HG02885 (cell line): ENCODE measurements at regions not wholly inside any gene's neighbourhood (a gene's known extent, or its start where the extent isn't known, plus 50 kb on each side); places are given as distances from the start of the nearest gene placed in this dataset.
"Not testable (repeated sequence)": the region's sequence is repeated elsewhere in the genome, so short reads cannot be mapped to it uniquely, and the experiment has no call there.

Source experiments
- ATAC-seq: cut with Tn5 transposase; IDR thresholded peaks from one replicate; pipeline ENCODE4 v1.9.1; 2021; ENCODE audit warnings: mild to moderate bottlenecking; ENCODE audit not compliant: unreplicated experiment, poor library complexity

GRCh38 chrX:143935601-143936000 lies 51.7 kb downstream of the UBE2NL start:
- no peak for ATAC-seq

GRCh38 chrX:143940119-143940518 lies 56.2 kb downstream of the UBE2NL start:
- no peak for ATAC-seq

GRCh38 chrX:143945171-143945570 lies 61.3 kb downstream of the UBE2NL start:
- ATAC-seq, result no peak

GRCh38 chrX:143964549-143964948 lies 80.7 kb downstream of the UBE2NL start:
- no peak for ATAC-seq

GRCh38 chrX:143988356-143988755 lies 104.5 kb downstream of the UBE2NL start:
- ATAC-seq, result no peak

GRCh38 chrX:143994206-143994605 lies 110.3 kb downstream of the UBE2NL start:
- ATAC-seq, result no peak

GRCh38 chrX:143998261-143998660 lies 114.4 kb downstream of the UBE2NL start:
- no peak for ATAC-seq

GRCh38 chrX:144006811-144007210 lies 122.9 kb downstream of the UBE2NL start:
- no peak for ATAC-seq

GRCh38 chrX:144040793-144041192 lies 156.9 kb downstream of the UBE2NL start:
- no peak for ATAC-seq

- no peak for ATAC-seq
These were observed 158.4 kb downstream of the UBE2NL start for GRCh38 chrX:144042271-144042670.

GRCh38 chrX:144075432-144075831 lies 191.6 kb downstream of the UBE2NL start:
- ATAC-seq, result no peak

- not testable (repeated sequence) for ATAC-seq
These were observed 198.4 kb downstream of the UBE2NL start for GRCh38 chrX:144082237-144082636.

- ATAC-seq, result not testable (repeated sequence)
These were observed 205.8 kb downstream of the UBE2NL start for GRCh38 chrX:144089674-144090073.

GRCh38 chrX:144092116-144092515 lies 208.2 kb downstream of the UBE2NL start:
- ATAC-seq, result not testable (repeated sequence)

GRCh38 chrX:144119490-144119889 lies 235.6 kb downstream of the UBE2NL start:
- ATAC-seq, result not testable (repeated sequence)

- ATAC-seq, result not testable (repeated sequence)
These were observed 237.7 kb downstream of the UBE2NL start for GRCh38 chrX:144121566-144121965.

GRCh38 chrX:144127570-144128169 lies 243.8 kb downstream of the UBE2NL start:
- not testable (repeated sequence) for ATAC-seq

GRCh38 chrX:144129511-144129910 lies 245.6 kb downstream of the UBE2NL start:
- not testable (repeated sequence) for ATAC-seq

- not testable (repeated sequence) for ATAC-seq
These were observed 246.6 kb downstream of the UBE2NL start for GRCh38 chrX:144130507-144130906.

- ATAC-seq, result not testable (repeated sequence)
These were observed 247.2 kb downstream of the UBE2NL start for GRCh38 chrX:144131080-144131479.

- not testable (repeated sequence) for ATAC-seq
These were observed 250.7 kb downstream of the UBE2NL start for GRCh38 chrX:144134448-144135119.

- not testable (repeated sequence) for ATAC-seq
These were observed 270.6 kb downstream of the UBE2NL start for GRCh38 chrX:144154474-144154873.
